C4-2B (cell line): ENCODE measurements at regions not wholly inside any gene's neighbourhood (a gene's known extent, or its start where the extent isn't known, plus 50 kb on each side); places are given as distances from the start of the nearest gene placed in this dataset.

ENCODE experiments used
- ZFX ChIP-seq: fragments of 450-650 bp; IDR thresholded peaks from 2 replicates; pipeline ENCODE4 v1.6.1; 2017
- TF ChIP-seq, protein P1 (sequence below): fragments of 450-650 bp; conservative IDR thresholded peaks from 2 replicates; pipeline ENCODE4 v1.5.1; 2017; ENCODE audit warnings: mild to moderate bottlenecking

DNA sequence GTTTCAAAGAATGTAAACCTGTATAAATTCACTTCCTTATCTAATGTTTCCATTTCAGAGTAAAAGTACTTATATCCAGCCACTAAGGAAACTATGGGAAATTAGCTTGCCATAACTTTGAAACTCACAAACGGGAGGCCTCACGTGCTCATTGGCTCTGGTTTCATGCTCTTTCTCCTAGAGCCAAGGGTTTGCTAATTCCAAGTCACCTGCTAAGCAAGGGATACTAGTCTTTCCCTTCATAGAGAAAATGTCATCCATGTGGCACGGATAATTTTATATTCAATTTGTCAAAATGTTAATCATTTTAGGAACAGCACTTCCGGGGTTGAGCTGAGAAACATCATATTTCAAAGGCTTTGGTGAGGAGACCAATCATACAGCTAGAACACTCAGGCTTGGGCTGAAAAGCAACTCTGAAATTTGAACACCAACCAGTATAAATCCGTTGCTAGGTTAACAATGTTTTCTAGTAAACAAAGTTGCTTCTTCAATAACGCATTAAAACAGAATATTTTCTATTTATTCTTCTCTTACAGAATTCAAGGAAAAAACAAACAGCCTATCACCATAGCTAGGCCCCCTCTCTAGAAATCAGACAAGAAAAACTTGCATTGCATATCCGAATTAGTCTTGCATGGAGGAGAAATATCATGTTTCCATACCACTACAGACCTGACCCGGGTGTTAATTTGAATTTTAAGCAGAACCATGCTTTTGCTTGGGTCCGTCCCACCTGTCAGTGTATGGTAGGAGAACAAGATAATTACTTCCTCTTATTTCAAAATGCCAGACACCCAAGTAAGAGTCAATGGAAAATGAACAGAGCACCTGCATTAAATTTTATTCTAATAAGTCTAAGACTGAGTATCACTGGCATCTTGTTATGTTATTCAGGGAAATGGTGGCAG lies 196.1 kb upstream of the ESRRG start:
- TF ChIP-seq, protein P1, sequence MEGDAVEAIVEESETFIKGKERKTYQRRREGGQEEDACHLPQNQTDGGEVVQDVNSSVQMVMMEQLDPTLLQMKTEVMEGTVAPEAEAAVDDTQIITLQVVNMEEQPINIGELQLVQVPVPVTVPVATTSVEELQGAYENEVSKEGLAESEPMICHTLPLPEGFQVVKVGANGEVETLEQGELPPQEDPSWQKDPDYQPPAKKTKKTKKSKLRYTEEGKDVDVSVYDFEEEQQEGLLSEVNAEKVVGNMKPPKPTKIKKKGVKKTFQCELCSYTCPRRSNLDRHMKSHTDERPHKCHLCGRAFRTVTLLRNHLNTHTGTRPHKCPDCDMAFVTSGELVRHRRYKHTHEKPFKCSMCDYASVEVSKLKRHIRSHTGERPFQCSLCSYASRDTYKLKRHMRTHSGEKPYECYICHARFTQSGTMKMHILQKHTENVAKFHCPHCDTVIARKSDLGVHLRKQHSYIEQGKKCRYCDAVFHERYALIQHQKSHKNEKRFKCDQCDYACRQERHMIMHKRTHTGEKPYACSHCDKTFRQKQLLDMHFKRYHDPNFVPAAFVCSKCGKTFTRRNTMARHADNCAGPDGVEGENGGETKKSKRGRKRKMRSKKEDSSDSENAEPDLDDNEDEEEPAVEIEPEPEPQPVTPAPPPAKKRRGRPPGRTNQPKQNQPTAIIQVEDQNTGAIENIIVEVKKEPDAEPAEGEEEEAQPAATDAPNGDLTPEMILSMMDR = no peak
- no peak for TF ChIP-seq ZFX
